ENCODE measurements at regions not wholly inside any gene's neighbourhood (a gene's known extent, or its start where the extent isn't known, plus 50 kb on each side); places are given as distances from the start of the nearest gene placed in this dataset.

- TF ChIP-seq SMC3 (IDR thresholded peaks at IDR 0.05; ENCODE audit: low read depth, low read length) (no peak), POLR2A (IDR thresholded peaks at IDR 0.05; ENCODE audit: low read depth, low read length) (no peak)
Observed at GRCh38 chr13:21917086-21918015, 246.5 kb downstream of the FGF9 start.
